Ectodermal cell (in vitro differentiated cells): ENCODE measurements at regions not wholly inside any gene's neighbourhood (a gene's known extent, or its start where the extent isn't known, plus 50 kb on each side); places are given as distances from the start of the nearest gene placed in this dataset.

Source experiments
- H3K27ac ChIP-seq: 2 replicates; pipeline ENCODE4 v1.7.0; 2013; ENCODE audit warnings: mild to moderate bottlenecking, low read depth, low read length; ENCODE audit not compliant: insufficient read depth, poor library complexity, severe bottlenecking
- H3K27me3 ChIP-seq: 2 replicates; pipeline ENCODE4 v1.7.0; 2013; ENCODE audit warnings: mild to moderate bottlenecking, low read length; ENCODE audit not compliant: insufficient read depth, control insufficient read depth, poor library complexity, severe bottlenecking
- H3K36me3 ChIP-seq: one replicate; pipeline ENCODE4 v1.7.0; 2013; ENCODE audit warnings: low read length; ENCODE audit not compliant: control insufficient read depth, insufficient read depth
- H3K4me1 ChIP-seq: one replicate; pipeline ENCODE4 v1.7.0; 2013; ENCODE audit warnings: low read length; ENCODE audit not compliant: control insufficient read depth, insufficient read depth
- H3K4me3 ChIP-seq: 2 replicates; pipeline ENCODE4 v1.7.0; 2013; ENCODE audit warnings: low read depth, low read length, control low read depth; ENCODE audit not compliant: insufficient read depth
- H3K9me3 ChIP-seq: 2 replicates; pipeline ENCODE4 v1.7.0; 2013; ENCODE audit warnings: mild to moderate bottlenecking, low read length, moderate library complexity; ENCODE audit not compliant: control insufficient read depth
- WGBS, 2 experiments: methylation state at CpG; one replicate each; pipeline ENCODE4 v1.1.7; 2013; ENCODE audit warnings: missing lambda C conversion rate in 2 of 2; 5-methylcytosine and 5-hydroxymethylcytosine counted together

DNA sequence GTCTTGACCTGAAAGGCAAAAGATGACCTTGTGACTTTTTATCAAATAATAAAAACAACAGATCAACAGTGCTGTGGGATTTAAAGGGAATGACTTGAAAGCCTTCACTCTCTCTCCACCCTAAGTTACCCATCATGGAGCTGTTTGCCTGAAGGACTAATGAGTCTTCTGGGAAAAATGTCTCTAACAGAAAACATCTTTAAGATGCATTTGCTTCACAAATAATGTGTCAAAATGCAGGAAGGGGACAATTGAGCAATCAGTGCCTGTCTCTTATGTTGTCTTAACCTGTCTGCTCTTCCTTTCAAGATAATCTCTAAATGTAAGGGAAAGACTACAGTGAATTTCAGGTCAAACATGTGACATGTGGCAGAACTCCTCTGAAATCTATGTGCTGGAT is 766.6 kb downstream of the PDHA2 start:
- Histone ChIP-seq H3K27me3 (no peaks in the 10 kb centered on the region), H3K36me3 (no peaks in the 10 kb centered on the region), H3K4me1 (no peaks in the 10 kb centered on the region), H3K9me3 (no peaks in the 10 kb centered on the region), H3K27ac (no peak overlapping the region), H3K4me3 (no peak overlapping the region)

DNA sequence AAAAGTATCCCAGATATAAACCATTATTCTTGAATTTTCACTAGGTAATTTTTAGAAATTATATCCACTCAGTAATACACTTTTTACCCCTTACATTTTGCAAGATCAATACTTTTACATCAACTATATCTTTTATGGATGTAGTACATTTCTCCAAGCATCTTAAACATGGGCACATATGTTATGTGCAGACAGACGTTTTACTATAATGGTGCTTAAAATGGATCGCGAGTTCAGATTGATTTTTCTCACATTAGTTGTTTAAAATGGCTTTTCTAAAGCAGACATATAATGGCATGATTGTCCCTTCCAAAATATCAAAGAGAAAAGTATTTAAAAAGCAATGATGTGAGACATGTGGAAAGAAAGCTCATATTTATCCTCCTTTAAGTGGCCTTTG is 786.1 kb downstream of the PDHA2 start:
- H3K27ac ChIP-seq, result no peak overlapping the region
- no peaks in the 10 kb centered on the region for H3K4me1 ChIP-seq
- H3K4me3 ChIP-seq, result no peak overlapping the region
- 97% methylated on average over 3 of the region's 3 CpGs; no CpG with 5 or more reads in 1 of the 2 experiments for WGBS, 2 experiments
- no peaks in the 10 kb centered on the region for H3K27me3 ChIP-seq
- no peaks in the 10 kb centered on the region for H3K9me3 ChIP-seq
- H3K36me3 ChIP-seq, result no peaks in the 10 kb centered on the region

DNA sequence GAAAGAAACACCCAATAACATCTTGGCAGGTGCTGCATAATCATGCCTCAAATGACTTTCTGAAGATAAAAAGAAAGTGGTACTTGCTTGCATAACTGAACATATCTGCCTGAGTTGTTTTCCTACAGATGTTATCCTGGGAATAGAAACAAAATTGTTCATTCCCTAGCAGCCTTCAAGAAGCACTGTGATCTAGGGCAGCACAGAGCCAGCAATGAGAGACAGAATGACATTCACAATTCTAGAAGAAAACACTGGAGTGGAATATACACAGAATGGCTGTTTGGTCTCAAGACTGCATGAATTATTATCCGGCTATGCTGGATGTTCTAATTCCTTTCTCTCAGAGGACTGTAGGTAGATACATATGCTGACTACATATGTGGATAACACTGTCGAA is 790.9 kb downstream of the PDHA2 start:
- H3K36me3 ChIP-seq, result no peaks in the 10 kb centered on the region
- no peaks in the 10 kb centered on the region for H3K4me1 ChIP-seq
- no peaks in the 10 kb centered on the region for H3K27me3 ChIP-seq
- H3K9me3 ChIP-seq, result no peaks in the 10 kb centered on the region
- H3K27ac ChIP-seq, result no peak overlapping the region
- WGBS, 2 experiments, result 96 to 100% methylated on average over 2 of the region's 2 CpGs
- no peak overlapping the region for H3K4me3 ChIP-seq

DNA sequence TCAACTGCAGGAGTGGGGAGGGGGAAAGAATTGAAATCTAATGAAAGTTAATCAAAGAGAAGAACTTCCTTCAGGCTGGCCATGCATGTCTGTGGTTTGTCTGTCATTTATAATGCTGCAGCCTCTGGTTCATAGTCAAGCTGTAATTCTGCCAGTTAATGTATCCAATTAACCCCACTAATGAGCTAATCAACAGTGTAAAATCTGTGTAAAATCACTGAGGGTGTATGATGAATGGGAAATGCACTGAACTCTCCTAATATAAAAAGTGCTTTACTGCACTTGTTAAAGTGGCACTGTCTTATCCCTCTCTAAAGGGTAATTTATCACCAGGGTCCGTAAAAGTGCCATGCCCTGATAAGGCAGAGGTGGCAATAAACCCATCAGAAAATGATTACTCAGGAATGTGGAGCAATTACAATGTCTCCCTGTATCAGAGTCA is 798.1 kb downstream of the PDHA2 start:
- WGBS, 2 experiments, result 89 to 100% methylated on average over 1 of the region's 1 CpG
- H3K27ac ChIP-seq, result no peak overlapping the region
- no peaks in the 10 kb centered on the region for H3K4me1 ChIP-seq
- no peak overlapping the region for H3K4me3 ChIP-seq
- H3K36me3 ChIP-seq, result no peaks in the 10 kb centered on the region
- no peaks in the 10 kb centered on the region for H3K27me3 ChIP-seq
- no peaks in the 10 kb centered on the region for H3K9me3 ChIP-seq

DNA sequence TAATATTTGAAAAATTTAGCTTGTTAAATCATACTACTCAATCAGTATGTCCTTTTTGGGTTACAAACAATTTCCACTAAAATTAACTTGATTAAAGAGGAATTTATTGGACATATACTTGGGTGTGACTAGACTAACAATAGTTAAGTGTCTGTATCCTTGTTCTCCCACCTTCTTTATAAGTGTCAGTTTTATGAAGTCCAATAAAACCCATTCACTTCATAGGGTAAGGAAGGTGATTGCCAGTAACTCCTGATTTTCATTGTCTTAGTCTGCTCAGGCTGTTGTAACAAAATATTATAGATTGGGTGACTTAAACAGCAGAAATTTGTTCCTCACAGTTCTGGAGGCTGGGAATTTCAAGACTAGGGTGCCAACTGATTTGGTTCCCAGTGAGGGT is 800.0 kb downstream of the PDHA2 start:
- H3K4me3 ChIP-seq, result no peak overlapping the region

DNA sequence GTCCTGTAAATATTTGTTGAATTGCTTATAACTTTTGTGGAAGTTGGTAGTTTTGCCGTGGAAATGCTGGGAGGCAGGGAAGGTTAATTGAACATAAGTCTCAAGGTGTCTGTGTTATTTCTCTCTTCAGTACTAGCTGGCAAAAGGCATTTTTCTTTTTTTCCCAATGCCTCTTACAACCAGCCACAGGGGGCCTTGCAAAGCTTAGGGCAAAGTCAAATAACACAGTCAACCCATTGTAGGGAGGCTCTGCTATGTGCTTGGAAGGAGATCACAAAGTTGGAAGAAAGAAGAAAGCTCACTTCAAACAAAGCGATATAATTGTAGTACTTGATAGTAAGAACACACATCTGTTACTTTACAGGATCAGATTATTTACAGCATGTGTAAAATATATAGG is 802.6 kb downstream of the PDHA2 start:
- 50 to 75% methylated on average over 1 of the region's 2 CpGs for WGBS, 2 experiments
- Histone ChIP-seq H3K27ac (no peak overlapping the region), H3K4me3 (no peak overlapping the region), H3K27me3 (no peaks in the 10 kb centered on the region), H3K4me1 (no peaks in the 10 kb centered on the region), H3K36me3 (no peaks in the 10 kb centered on the region), H3K9me3 (no peaks in the 10 kb centered on the region)

More for the DNA sequence above, 800.0 kb downstream of the PDHA2 start:
- Histone ChIP-seq H3K4me1 (no peaks in the 10 kb centered on the region), H3K9me3 (no peaks in the 10 kb centered on the region), H3K36me3 (no peaks in the 10 kb centered on the region), H3K27ac (no peak overlapping the region), H3K27me3 (no peaks in the 10 kb centered on the region)

DNA sequence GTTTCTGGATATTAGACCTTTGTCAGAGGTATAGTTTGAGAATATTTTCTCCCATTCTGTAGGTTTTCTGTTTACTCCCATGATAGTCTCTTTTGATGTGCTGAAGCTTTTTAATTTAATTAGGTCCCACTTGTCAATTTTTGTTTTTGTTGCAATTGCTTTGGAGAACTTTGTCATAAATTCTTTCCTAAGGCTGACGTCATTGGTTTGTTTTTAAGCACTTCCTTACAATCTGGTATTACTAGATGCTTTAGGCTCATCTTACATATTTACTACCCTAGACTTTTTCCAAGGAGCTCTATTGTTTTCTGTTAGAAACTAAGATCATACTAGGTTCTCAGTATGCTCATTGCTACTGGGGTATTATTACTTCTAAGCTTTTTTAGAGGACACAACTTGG is 806.3 kb downstream of the PDHA2 start:
- H3K36me3 ChIP-seq, result no peaks in the 10 kb centered on the region
- H3K4me1 ChIP-seq, result no peaks in the 10 kb centered on the region
- no peaks in the 10 kb centered on the region for H3K27me3 ChIP-seq
- no peak overlapping the region for H3K4me3 ChIP-seq
- 92 to 95% methylated on average over 1 of the region's 1 CpG for WGBS, 2 experiments
- H3K9me3 ChIP-seq, result no peaks in the 10 kb centered on the region
- no peak overlapping the region for H3K27ac ChIP-seq

DNA sequence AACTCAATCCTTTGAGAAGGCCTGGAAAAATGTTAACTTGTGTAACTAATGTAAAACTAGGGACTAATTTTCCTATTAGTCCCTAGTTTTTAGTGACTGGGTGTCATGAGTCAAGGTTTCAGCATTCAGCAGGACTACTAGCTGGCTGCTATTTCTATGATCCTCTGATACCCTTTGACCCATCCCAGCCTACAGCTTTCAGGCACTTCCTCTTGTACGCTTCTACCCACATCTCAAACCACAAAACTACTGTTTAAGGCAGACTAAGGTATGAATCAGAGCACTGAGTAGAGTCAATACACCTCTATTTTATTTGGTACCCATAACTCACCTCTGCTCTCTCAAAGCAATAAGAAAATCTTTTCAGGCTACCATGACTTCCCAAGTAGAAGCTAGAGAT is 809.6 kb downstream of the PDHA2 start:
- 82 to 94% methylated on average over 1 of the region's 1 CpG for WGBS, 2 experiments
- H3K4me1 ChIP-seq, result no peaks in the 10 kb centered on the region
- H3K9me3 ChIP-seq, result no peaks in the 10 kb centered on the region
- no peak overlapping the region for H3K27ac ChIP-seq
- no peaks in the 10 kb centered on the region for H3K36me3 ChIP-seq
- H3K27me3 ChIP-seq, result no peaks in the 10 kb centered on the region
- no peak overlapping the region for H3K4me3 ChIP-seq

DNA sequence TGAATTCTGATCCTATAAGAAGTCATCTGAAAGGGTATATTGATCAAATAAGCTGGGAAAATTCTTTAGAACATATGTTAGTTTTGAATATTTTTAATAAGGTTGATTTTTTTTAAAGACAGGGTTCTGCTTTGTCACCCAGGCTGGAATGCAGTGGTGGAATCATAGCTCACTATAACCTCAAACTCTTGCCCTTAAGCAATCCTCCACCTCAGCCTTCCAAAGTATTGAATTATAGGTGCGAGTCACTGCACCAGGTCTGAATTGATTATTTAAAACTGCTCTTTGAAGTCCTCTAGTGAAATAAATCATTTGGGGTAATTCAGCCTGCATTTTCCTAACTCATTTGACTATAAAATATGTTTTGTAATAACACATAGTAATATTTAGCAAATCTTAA is 812.3 kb downstream of the PDHA2 start:
- H3K4me1 ChIP-seq, result no peaks in the 10 kb centered on the region
- no peaks in the 10 kb centered on the region for H3K36me3 ChIP-seq
- no peaks in the 10 kb centered on the region for H3K27me3 ChIP-seq
- WGBS, 2 experiments, result 100% methylated on average over 1 of the region's 1 CpG
- H3K4me3 ChIP-seq, result no peak overlapping the region
- H3K9me3 ChIP-seq, result no peaks in the 10 kb centered on the region
- H3K27ac ChIP-seq, result no peak overlapping the region

DNA sequence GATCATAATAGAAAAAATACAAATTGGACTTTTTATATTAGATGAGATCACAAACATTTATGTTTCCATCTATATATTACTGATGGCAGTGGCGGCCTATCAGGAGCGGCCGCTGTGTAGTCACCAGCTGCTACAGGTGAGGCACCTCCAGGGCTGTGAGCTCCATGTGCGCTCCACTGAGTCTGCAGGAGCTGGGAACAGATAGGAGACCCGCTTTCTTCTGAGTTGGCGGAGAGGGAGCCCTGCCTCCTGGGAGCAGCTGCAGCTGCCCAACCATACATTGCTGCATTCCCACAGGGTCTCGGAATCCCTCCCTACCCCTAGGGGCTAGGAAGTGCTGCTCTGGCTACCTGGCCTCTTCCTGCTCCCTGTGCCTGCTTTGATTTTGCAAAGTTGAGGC is 812.9 kb downstream of the PDHA2 start:
- 98% methylated on average over 7 of the region's 7 CpGs for WGBS, 2 experiments
- no peak overlapping the region for H3K4me3 ChIP-seq
- no peaks in the 10 kb centered on the region for H3K9me3 ChIP-seq
- no peaks in the 10 kb centered on the region for H3K4me1 ChIP-seq
- no peaks in the 10 kb centered on the region for H3K36me3 ChIP-seq
- no peaks in the 10 kb centered on the region for H3K27me3 ChIP-seq
- no peak overlapping the region for H3K27ac ChIP-seq

DNA sequence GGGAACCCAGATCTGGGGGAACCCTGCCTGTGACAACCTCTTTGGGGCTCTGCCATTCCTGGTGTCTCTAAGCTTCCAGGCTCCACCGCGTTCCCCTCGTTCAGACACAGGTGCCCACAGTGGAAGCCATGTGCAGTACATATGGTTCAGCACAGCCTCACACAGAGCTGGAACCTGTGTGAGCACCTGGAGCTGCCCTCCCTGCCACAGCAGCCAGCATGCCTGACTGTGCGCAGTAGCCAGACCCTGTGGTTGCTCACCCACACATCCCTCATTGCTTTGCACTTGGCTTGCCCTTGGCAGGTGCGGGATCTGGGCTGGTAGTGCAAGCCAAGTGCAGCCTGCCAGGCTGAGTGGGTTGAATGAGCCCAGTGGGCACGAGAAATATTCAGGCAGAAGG is 814.2 kb downstream of the PDHA2 start:
- Histone ChIP-seq H3K9me3 (no peaks in the 10 kb centered on the region), H3K4me3 (no peak overlapping the region), H3K27ac (no peak overlapping the region), H3K4me1 (no peaks in the 10 kb centered on the region), H3K36me3 (no peaks in the 10 kb centered on the region), H3K27me3 (no peaks in the 10 kb centered on the region)
- WGBS, 2 experiments, result 96 to 98% methylated on average over 6 of the region's 6 CpGs
